ENCODE measurements at regions not wholly inside any gene's neighbourhood (a gene's known extent, or its start where the extent isn't known, plus 50 kb on each side); places are given as distances from the start of the nearest gene placed in this dataset.
"Not testable (repeated sequence)": the region's sequence is repeated elsewhere in the genome, so short reads cannot be mapped to it uniquely, and the experiment has no call there.

DNA sequence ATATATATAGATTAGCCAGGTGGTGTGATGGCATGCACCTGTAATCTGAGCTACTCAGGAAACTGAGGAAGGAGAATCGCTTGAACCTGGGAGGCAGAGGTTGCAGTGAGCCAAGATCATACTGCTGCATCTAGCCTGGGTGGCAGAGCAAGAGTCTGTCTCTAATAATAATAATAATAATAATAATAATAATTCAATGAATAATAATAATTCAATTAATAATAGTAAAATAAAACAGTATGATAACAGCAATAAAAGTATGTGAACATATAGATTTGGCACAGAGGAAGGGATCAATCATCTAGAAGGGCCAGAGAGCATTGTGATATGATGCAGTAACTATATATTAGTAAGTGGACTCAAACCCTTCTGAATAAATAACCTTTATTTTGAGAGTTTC, 314.5 kb upstream of the COL8A1 start:
- no peak for DNase-seq (ENCODE audit: low read depth in 2 of 3, low spot score in 2 of 3)

DNA sequence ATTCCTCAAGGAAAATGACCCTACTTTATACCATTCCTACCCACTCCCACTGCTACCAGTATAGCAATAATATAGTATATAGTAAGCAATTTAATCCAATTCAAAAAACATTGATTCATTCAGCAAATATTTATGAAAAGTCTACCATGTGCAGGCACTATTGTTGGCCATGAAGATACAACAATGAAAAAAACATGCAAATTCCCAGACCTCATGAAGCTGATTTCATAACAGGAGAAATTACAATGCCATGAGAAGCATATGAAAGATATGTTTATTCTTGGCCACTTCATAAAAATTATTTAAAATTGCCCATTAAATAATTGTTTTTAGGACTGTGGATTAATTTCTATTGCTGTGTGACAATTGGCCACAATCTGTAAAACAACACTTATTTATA, 315.8 kb upstream of the COL8A1 start:
- DNase-seq (ENCODE audit: low read depth in 2 of 3, low spot score in 2 of 3), result no peak

DNA sequence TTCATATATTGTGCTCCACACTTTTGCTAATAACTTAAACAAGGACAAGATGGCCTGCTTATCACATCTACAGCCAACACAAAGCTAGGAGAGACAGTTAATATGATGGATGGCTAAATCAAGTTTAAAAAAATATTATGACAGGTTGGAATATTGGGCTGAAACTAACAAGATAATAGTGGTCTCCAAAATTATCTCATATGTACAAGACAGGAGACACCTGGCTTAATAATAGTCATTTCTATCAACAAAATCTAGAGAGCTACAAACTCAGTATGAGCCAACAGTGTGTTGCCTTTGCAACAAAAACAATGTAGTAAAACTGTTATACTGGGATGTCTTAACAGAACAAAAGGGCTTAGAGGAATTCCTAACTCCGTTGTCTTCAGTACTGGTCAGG, 317.1 kb upstream of the COL8A1 start:
- DNase-seq (ENCODE audit: low read depth in 2 of 3, low spot score in 2 of 3), result no peak

DNA sequence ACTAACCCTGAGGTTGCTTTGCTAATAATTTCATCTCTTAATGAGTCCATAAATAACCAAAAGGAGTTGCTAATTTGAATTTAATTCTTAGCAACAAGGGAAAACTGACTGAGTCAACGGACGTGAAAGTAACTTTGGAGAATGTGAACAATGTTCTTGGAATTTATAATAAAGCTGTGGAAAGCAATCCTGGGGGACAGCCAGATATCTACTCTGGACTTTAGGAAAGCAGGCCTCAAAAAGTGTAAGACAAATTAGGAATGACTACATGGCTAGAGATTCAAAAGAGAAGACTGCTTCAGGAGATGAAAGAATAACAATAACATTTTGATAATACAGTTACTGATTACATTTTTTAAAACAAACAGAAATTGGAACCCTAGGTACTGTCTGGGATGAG, 318.4 kb upstream of the COL8A1 start:
- DNase-seq (ENCODE audit: low read depth in 2 of 3, low spot score in 2 of 3), result no peak

DNA sequence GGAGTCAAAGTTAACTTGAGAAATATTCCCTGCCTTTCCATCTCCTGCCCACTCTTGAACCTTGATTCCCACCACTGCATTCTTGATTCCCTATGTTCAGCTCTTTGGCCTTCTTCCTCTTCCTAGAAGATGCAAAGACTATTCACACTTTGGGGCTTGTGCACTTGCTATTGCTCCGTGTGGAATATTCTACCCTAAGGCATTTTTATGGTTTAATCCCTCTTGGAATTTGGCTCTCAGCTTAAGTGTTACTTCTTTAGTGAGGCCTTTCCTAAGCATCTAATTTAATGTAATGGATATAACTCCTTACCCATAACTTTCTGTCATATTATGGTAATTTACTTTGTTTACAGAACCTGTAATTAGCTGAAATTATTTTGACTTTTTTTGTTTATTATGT, 318.9 kb upstream of the COL8A1 start:
- DNase-seq (ENCODE audit: low read depth in 2 of 3, low spot score in 2 of 3), result no peak

DNA sequence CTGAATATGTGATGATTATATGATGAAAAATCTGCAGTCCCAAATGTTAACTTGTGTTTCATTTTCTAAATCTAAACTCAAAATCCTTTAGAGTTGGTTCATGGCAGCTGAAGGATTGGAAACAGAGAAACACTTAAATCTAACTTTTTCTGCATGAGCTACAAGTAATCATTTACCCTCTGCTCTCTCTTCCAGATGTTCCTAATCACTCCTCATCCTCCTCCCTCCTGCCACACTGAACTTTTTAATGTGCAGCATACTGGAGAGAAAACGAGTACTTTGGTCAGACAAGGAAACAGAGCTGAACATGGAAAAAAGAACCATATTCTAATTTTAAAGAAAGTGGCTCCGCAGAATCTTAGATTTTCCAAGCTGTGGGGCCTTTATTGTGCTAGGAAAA, 321.2 kb upstream of the COL8A1 start:
- no peak for DNase-seq (ENCODE audit: low read depth in 2 of 3, low spot score in 2 of 3)

DNA sequence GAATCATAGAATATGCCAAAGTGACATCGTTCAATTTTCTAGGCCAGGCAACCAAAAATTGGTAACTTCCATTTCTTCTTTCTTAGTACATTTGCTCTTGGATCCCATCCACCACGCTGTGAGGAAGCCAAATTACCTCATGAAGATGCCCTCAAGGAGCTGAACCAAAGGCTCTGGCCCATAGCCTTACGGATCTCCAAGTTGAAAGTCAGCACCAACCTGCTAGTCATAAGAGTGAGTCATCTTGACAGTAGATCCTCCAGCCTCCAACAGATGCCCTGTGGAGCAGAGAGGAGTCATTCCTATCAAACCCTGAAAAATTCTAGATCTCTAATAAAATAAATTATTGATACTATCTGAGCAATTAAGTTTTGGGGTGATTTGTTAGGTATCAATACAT, 322.5 kb upstream of the COL8A1 start:
- DNase-seq (ENCODE audit: low read depth in 2 of 3, low spot score in 2 of 3), result no peak

DNA sequence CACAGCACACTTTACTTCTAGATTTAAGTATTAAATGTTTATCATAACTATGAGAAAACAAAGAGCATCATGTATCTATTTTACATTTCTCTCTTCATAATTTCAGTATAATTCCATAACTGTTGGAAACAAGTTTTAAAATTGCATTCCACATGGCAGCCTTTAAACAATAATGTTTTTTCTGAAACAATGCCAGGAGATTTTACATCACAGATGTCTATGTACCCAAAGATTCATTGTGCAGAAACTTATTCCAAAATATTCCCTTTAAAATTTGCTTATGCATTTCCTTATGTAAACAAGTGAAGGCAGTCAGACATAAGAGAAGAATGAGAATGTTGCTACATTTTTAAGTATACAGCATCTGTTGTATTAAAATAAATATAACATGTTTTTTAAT, 324.9 kb upstream of the COL8A1 start:
- DNase-seq (ENCODE audit: low read depth in 2 of 3, low spot score in 2 of 3), result no peak

DNA sequence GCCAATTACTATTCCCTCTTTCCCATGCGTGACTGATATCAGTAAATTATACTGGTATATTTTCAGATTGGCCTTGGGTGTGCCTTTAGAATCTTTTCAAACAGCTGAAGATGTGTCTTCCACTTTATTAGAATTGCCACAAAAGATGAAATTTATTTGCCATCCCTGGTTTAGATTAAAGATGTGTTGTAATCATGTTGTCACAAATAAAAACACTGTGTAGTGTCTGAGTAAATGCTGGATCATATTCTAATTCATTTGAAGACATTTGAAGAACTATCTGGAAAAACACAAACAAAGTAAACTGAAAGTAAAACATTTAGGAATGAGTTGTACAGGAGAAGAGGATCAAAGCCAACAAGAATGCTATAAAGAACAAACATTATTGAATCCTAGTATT, 339.7 kb upstream of the COL8A1 start:
- no peak for DNase-seq (ENCODE audit: low read depth in 2 of 3, low spot score in 2 of 3)

DNA sequence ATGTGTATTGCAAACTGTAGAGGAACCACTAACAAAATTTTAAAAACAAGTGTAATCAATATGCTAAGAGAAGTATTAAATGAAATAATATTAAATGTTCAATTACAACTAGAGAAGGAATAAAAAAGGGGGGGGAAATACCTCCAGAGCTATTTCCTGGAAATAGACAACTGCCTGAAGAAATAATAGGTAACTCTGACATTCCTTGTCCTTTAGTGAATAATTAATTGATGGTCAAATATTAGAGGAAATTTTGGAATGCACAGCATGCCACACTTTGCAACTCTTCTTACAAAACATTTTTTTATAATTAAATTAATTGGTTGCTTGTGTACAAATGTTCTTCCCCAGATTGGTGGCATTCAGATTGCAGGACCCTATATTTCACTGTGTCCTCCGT, 342.6 kb upstream of the COL8A1 start:
- no peak for DNase-seq (ENCODE audit: low read depth in 2 of 3, low spot score in 2 of 3)

DNA sequence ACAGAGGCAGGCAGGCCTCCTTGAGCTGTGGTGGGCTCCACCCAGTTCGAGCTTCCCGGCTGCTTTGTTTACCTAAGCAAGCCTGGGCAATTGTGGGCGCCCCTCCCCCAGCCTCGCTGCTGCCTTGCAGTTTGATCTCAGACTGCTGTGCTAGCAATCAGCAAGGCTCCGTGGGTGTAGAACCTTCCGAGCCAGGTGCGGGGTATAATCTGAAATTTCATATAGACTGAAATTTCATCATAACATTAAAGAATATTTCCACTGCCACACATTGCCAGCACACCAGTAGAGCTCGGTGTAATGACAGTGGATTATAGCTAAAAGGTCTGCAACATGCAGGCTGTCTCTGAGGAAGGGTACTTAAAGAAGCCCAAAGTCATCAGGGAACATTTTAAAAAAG, 344.3 kb upstream of the COL8A1 start:
- not testable (repeated sequence) for DNase-seq (ENCODE audit: low read depth in 2 of 3, low spot score in 2 of 3)

DNA sequence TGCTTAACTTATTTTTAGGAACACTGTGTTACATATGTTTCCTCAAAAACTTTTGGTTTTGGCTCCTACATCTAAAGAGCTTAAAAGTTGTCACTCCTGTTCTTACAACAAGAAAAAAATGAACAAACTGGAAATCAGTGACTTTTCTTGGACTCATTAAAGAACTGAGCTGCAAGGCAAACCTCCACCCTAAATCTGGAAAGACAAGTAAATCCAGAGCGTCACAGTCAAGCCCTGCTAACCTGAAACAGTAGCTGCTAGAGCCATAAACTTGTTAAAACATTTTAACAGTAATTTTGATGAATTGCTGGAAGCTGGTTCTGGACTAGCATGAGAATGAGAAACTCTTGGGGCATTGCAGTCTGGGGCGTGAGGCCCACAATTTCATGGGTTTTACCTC, 350.5 kb upstream of the COL8A1 start:
- no peak for DNase-seq (ENCODE audit: low read depth in 2 of 3, low spot score in 2 of 3)

DNA sequence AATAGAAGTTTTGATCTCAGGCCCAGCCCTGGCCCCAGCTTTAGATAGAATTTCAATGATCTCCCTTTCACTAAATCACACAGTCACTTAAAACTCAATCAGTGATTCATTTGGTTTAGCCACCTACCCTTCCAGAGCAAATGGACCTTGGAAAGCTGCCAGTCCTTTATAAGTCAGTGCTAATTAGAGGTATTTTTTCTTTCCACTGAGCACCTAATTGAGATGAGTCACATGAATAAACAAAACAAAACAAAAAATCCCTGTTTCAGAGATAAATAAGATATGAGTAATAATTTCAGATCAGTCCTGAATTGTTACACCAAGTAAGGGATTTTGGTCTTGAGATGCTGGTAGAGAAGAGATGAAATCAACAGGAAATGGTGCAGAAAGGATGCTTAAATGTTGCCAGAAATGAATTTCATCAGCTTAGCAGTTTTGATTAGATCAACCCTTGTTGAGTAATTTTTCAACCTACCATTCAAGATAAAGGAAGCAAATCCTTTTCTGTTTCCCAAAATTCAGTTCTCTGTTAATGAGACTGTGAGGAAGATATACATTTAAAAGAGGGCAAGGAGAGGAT, 352.0 kb upstream of the COL8A1 start:
- DNase-seq (ENCODE audit: low read depth in 2 of 3, low spot score in 2 of 3), result no peak

DNA sequence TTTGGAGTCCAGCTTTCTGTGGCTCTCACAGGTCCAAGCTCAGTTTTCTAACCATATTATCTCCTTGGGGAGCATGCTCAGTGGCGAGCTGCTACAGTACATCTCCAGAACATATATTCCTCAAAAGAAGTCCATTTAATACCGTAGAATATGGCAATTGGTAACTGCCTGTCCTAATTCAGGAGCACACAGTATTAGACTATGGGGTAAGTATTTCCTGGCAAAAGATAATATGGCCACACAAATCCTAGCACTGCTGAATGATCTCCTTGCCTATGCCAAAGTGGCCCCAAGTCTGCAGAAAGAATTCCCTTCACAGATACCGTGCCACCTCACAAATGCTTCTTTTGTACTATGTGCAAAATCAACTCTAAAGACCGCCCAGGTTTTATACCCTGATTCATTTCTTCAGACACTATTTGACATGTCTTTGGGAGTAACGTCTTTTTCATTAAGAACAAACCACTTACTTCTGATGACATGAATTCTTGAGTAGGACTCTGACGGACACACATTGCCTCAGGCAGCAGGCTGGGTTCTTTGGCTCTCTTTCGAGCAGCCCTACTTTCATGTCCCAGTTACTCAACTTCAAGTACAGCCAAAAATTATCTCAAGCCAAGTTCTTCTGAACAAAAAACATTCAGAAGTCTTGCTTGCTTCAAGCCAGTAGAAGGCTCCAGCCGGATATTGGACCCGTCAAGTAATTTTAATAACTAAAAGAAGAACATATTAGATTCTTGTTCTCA, 368.3 kb upstream of the DCBLD2 start:
- DNase-seq (ENCODE audit: low read depth in 2 of 3, low spot score in 2 of 3), result no peak

DNA sequence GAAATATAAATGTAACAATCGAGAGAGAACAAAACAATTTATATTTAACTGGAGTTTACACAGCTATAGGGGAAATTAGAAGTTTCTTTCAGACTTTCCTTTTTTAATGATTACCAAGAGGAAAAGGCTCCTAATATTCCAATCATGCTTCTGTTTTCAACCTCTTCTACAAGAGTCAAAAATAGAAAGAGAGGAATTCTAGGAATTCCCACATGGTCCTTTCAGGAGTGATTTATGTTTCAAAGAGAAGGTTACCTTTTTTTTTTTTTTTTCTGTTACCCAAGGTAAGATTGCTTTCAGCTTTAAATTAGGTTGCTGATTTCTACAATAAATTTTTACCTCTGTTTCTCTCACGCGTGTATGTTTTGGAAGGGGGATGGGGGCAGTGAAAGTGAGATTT, 355.3 kb upstream of the DCBLD2 start:
- no peak for DNase-seq (ENCODE audit: low read depth in 2 of 3, low spot score in 2 of 3)

DNA sequence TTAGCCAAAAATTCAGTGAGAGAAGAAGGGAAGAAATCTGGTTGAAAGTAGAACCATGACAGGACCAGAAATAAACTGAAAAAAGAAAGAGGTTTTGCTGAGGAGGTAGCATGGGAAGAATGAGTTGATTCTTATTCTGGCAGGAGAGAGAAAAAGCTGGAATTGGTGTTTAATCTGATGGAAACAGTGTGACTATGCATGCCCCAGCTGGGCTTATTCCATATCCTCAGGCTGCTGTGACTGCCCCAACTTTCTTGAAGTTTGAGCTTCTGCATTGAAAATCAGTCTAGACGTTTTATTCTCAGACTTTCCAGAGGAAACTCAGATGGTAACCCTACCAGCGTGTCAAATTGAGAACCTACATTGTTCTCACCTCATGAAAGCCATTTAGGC, 352.5 kb upstream of the DCBLD2 start:
- DNase-seq (ENCODE audit: low read depth in 2 of 3, low spot score in 2 of 3), result no peak

DNA sequence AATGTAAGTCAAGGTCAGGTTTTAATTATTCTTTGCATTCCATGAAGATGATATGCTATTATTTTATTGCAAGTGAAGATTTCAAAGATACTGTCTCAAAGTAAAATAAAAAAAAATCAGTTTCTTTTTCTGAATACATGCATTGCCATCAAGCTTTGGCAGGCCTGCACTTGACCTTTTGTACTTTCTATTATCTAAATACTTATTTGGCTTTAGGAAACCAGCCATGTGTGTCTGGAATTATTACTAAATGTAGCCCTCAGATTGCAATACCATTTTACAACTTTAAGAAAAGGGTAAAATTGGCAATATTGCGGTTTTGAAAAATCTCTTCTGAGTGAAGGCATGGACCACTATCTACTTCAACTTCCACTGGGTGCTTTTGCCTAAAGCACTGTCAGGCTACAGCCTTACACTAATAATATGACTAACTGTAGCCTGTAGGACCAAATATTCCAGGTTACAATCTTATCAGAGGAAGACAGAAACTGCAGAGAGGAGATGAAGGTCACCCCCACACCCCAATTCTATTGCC, 349.4 kb upstream of the DCBLD2 start:
- no peak for DNase-seq (ENCODE audit: low read depth in 2 of 3, low spot score in 2 of 3)

DNA sequence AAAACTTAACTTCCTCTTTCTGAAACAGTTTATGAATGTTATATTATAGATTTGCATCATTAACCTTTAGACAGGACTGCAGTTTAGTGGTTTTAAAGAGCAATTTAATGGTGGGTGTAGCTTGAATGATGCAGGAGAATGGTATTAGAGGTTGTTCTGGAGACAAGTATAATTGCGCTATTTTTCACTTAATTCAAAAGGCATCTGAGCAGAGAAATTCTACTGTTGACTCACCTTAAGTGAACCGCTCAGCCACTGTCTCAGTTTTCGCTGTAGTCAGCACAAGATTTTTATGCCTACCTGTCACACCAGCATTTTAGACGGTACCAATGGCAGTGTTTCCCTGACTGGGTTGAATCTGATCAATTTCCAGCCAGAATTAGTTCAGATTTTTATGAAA, 348.8 kb upstream of the DCBLD2 start:
- no peak for DNase-seq (ENCODE audit: low read depth in 2 of 3, low spot score in 2 of 3)

DNA sequence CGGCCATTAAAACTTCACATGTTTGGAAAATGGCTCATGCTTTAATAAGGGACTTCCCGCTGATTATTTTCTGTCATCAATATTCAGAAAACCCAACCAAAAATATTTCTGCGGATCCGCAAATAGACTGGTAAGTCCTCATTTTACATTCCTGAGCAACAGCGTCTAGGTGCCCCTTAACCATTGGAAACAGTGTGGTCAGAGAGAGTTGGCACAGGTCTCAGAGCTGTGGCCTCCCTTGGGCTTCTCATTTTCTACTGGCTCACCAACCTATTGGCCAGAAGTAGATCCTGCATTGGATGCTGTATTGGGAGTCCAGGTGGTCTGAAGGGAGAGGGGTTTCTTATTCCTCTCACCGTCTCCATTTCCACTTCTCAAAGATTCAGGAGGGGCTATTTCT, 348.1 kb upstream of the DCBLD2 start:
- DNase-seq (ENCODE audit: low read depth in 2 of 3, low spot score in 2 of 3), result no peak

DNA sequence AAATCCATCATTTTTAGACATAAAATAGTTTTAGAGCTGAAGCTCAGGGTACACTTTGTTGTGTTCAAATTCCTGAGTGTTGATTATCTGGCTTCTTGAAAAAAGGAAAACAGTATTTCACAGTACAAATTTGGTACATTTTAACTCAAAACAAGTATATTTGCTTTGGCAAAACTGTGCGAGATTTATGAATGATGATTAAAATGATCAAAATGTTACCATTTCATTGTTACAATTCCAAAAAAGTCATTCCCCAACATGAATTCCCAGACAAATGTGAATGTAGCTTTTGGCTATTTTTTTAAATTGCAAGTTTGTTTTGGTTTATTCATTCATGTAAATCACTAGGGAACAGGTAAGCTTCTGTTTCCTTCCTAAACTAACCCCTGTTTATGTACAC, 347.4 kb upstream of the DCBLD2 start:
- no peak for DNase-seq (ENCODE audit: low read depth in 2 of 3, low spot score in 2 of 3)

DNA sequence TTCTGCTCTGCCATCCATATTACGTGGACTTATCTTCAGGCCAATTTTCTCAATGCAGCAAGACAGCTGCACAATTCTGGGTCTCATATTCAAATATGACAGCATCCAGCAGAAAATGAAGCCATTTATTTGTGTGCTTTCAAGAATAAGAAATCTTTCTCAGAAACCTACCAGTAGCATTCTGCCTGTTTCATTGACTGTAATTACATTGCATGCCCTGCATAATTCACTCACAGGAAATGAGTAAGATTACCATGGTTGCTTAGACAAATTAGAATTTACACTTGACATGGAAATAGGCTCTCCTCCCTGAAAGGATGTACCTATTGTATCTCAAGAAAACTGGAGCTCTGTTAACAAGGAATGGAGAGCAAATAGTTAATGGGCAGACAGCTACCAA, 346.6 kb upstream of the DCBLD2 start:
- no peak for DNase-seq (ENCODE audit: low read depth in 2 of 3, low spot score in 2 of 3)

DNA sequence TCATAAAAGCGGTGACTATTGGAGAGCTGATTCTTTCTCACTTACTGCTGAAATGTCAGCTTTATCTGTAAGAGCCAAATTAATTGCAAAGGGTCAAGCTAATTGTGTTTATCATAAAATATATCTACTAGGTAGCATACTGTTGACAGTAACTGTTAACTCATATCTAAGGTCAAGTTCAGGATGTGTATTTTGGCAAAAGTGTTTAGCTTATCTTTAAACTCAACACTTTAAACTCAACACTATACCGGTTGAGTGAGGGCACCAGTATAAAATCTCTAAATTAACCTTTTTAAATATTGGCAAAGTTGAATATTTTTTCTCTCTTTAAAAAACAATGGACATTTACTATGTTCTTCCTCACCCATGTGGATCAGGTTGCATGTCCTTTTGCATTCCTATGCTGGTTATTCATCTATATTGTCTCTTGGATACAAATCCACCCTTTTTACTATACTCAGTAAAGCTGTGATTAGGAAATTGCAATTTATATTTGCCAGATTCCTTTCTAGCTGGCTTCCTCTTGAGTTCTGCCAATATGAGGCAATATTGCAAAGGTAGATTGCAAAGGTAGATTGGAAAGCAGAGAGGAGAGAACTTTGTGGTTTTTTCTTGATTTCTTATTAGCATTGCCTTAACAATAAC, 344.6 kb upstream of the DCBLD2 start:
- no peak for DNase-seq (ENCODE audit: low read depth in 2 of 3, low spot score in 2 of 3)

All from hematopoietic multipotent progenitor cell (in vitro differentiated cells).